ENCODE measurements at regions not wholly inside any gene's neighbourhood (a gene's known extent, or its start where the extent isn't known, plus 50 kb on each side); places are given as distances from the start of the nearest gene placed in this dataset.

GRCh38 chr2:192827735-192828134 is 633.0 kb upstream of the TMEFF2 start:
- no peaks in the 10 kb centered on the region for H3K9me2 ChIP-seq (ENCODE audit: insufficient read depth)
- no peaks in the 10 kb centered on the region for H4K20me1 ChIP-seq (ENCODE audit: insufficient read depth)
- no peak overlapping the region for H3K4me2 ChIP-seq
- no peaks in the 10 kb centered on the region for H3K9me3 ChIP-seq (ENCODE audit: insufficient read depth, low read depth)
- no peaks in the 10 kb centered on the region for H3K4me1 ChIP-seq (replicated peaks; ENCODE audit: insufficient read depth)
- H3K27ac ChIP-seq = no peak overlapping the region
- no peaks in the 10 kb centered on the region for H3K36me3 ChIP-seq (ENCODE audit: low read depth)
- H3K79me2 ChIP-seq (ENCODE audit: low read depth) = no peaks in the 10 kb centered on the region
- POLR2A ChIA-PET (ENCODE audit: unreplicated experiment) = no interaction called here
- no peaks in the 10 kb centered on the region for H3F3A ChIP-seq (ENCODE audit: insufficient read depth, low read depth)
- no peak for DNase-seq
- no peak overlapping the region for H3K4me3 ChIP-seq
- CTCF ChIA-PET = no interaction called here
- intact Hi-C loops (cut with micrococcal nuclease; ENCODE audit: unreplicated experiment) = no loop called here
- H3K27me3 ChIP-seq (ENCODE audit: insufficient read depth, low read depth) = no peaks in the 10 kb centered on the region
- TF ChIP-seq EZH2 (IDR thresholded peaks at IDR 0.05; ENCODE audit: low read depth) (no peak), CTCF (conservative IDR thresholded peaks at IDR 0.05) (no peak)
- H2AFZ ChIP-seq = no peak overlapping the region
- no TSS peak for BruUV-seq (replicated peaks)

GRCh38 chr2:192814376-192814775 is 619.6 kb upstream of the TMEFF2 start:
- no peaks in the 10 kb centered on the region for H3K4me1 ChIP-seq (replicated peaks; ENCODE audit: insufficient read depth)
- no peak overlapping the region for H3K4me3 ChIP-seq
- BruUV-seq (replicated peaks) = no TSS peak
- DNase-seq = no peak
- no peaks in the 10 kb centered on the region for H3K9me3 ChIP-seq (ENCODE audit: insufficient read depth, low read depth)
- CTCF ChIA-PET = no interaction called here
- no peak overlapping the region for H3K27ac ChIP-seq
- no peaks in the 10 kb centered on the region for H3K27me3 ChIP-seq (ENCODE audit: insufficient read depth, low read depth)
- no peak overlapping the region for H2AFZ ChIP-seq
- H3K36me3 ChIP-seq (ENCODE audit: low read depth) = no peaks in the 10 kb centered on the region
- no peaks in the 10 kb centered on the region for H3K9me2 ChIP-seq (ENCODE audit: insufficient read depth)
- no peaks in the 10 kb centered on the region for H4K20me1 ChIP-seq (ENCODE audit: insufficient read depth)
- TF ChIP-seq EZH2 (IDR thresholded peaks at IDR 0.05; ENCODE audit: low read depth) (no peak), CTCF (conservative IDR thresholded peaks at IDR 0.05) (no peak)
- intact Hi-C loops (cut with micrococcal nuclease; ENCODE audit: unreplicated experiment) = no loop called here
- no peaks in the 10 kb centered on the region for H3F3A ChIP-seq (ENCODE audit: insufficient read depth, low read depth)
- H3K4me2 ChIP-seq = no peak overlapping the region
- H3K79me2 ChIP-seq (ENCODE audit: low read depth) = no peaks in the 10 kb centered on the region
- POLR2A ChIA-PET (ENCODE audit: unreplicated experiment) = no interaction called here

DNA sequence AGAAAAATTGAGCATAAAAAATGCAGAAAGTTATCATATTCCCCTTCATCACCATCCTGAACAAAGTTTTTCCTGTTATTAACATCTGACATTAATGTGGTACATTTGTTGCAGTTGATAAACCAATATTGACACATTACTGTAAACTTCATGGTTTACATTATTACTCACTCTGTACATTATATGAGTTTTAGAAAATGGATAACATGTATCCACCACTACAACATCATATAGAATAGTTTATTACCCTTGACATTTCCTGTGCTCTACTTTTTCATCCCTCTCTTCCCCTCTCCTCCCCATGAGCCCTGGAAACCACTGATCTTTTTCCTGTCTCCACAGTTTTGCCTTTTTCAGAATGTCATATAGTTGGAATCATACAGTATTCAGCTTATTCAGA is 618.6 kb upstream of the TMEFF2 start:
- no TSS peak for BruUV-seq (replicated peaks)
- Histone ChIP-seq H3K79me2 (ENCODE audit: low read depth) (no peaks in the 10 kb centered on the region), H2AFZ (no peak overlapping the region), H3K4me1 (replicated peaks; ENCODE audit: insufficient read depth) (no peaks in the 10 kb centered on the region), H3K4me3 (no peak overlapping the region), H3K27me3 (ENCODE audit: insufficient read depth, low read depth) (no peaks in the 10 kb centered on the region), H3K4me2 (no peak overlapping the region), H3K36me3 (ENCODE audit: low read depth) (no peaks in the 10 kb centered on the region), H3K27ac (no peak overlapping the region), H4K20me1 (ENCODE audit: insufficient read depth) (no peaks in the 10 kb centered on the region), H3K9me3 (ENCODE audit: insufficient read depth, low read depth) (no peaks in the 10 kb centered on the region), H3F3A (ENCODE audit: insufficient read depth, low read depth) (no peaks in the 10 kb centered on the region), H3K9me2 (ENCODE audit: insufficient read depth) (no peaks in the 10 kb centered on the region)
- DNase-seq = no peak
- ChIA-PET CTCF (no interaction called here), POLR2A (ENCODE audit: unreplicated experiment) (no interaction called here)
- intact Hi-C loops (cut with micrococcal nuclease; ENCODE audit: unreplicated experiment) = no loop called here
- TF ChIP-seq CTCF (conservative IDR thresholded peaks at IDR 0.05) (no peak), EZH2 (IDR thresholded peaks at IDR 0.05; ENCODE audit: low read depth) (no peak)

All from PC-9 (cell line).